Neural cell (in vitro differentiated cells): ENCODE measurements at regions not wholly inside any gene's neighbourhood (a gene's known extent, or its start where the extent isn't known, plus 50 kb on each side); places are given as distances from the start of the nearest gene placed in this dataset.

Experiments used
- H2AFZ ChIP-seq: fragments of 200-600, 300-800 bp; sonication (generic), shearing (Covaris generic); 2 replicates; pipeline ENCODE4 v1.6.0; 2014; ENCODE audit warnings: low read depth, mild to moderate bottlenecking, antibody characterized with exemption, low read length, moderate library complexity
- H3F3A ChIP-seq: fragments of 200-600 bp; shearing (Covaris generic); 2 replicates; pipeline ENCODE4 v1.6.1; 2016; ENCODE audit warnings: mild to moderate bottlenecking, moderate library complexity, mixed read lengths, antibody characterized with exemption, low read length; ENCODE audit not compliant: insufficient read depth, poor library complexity, severe bottlenecking
- H3K27ac ChIP-seq: fragments of 200-600, 300-800 bp; sonication (generic), shearing (Covaris generic); 2 replicates; pipeline ENCODE4 v1.5.1; 2014; ENCODE audit warnings: mild to moderate bottlenecking, low read length, moderate library complexity
- H3K27me3 ChIP-seq: fragments of 300-800, 200-600 bp; sonication (generic), shearing (Covaris generic); 2 replicates; pipeline ENCODE4 v1.6.0; 2014; ENCODE audit warnings: mild to moderate bottlenecking, low read depth, low read length, moderate library complexity; ENCODE audit not compliant: insufficient read depth
- H3K36me3 ChIP-seq: fragments of 300-800, 200-600 bp; sonication (generic), shearing (Covaris generic); 2 replicates; pipeline ENCODE4 v1.5.1; 2014; ENCODE audit warnings: mild to moderate bottlenecking, antibody characterized with exemption, low read length, moderate library complexity; ENCODE audit not compliant: insufficient read depth
- H3K4me2 ChIP-seq: fragments of 300-800, 200-600 bp; sonication (generic), shearing (Covaris generic); 2 replicates; pipeline ENCODE4 v1.6.0; 2014; ENCODE audit warnings: mild to moderate bottlenecking, low read length
- H3K4me3 ChIP-seq: fragments of 300-800, 200-600 bp; sonication (generic), shearing (Covaris generic); 2 replicates; pipeline ENCODE4 v1.5.1; 2014; ENCODE audit warnings: mild to moderate bottlenecking, low read length, moderate library complexity
- H3K79me2 ChIP-seq: fragments of 200-600 bp; shearing (Covaris generic); replicated peaks from 2 replicates; pipeline ENCODE4 v1.6.0; 2014; ENCODE audit warnings: mild to moderate bottlenecking, low read length, moderate library complexity; ENCODE audit not compliant: insufficient read depth
- H3K9ac ChIP-seq: fragments of 300-800, 200-600 bp; sonication (generic), shearing (Covaris generic); 2 replicates; pipeline ENCODE4 v1.6.1; 2016; ENCODE audit warnings: mild to moderate bottlenecking, low read length, mixed read lengths
- H3K9me2 ChIP-seq: fragments of 200-600 bp; shearing (Covaris generic); 2 replicates; pipeline ENCODE4 v1.6.1; 2016; ENCODE audit warnings: mild to moderate bottlenecking, low read length, mixed read lengths; ENCODE audit not compliant: insufficient read depth
- H3K9me3 ChIP-seq: fragments of 200-600, 300-800 bp; sonication (generic), shearing (Covaris generic); 2 replicates; pipeline ENCODE4 v1.6.1; 2016; ENCODE audit warnings: mild to moderate bottlenecking, mixed run types, low read length, moderate library complexity, mixed read lengths
- H4K20me1 ChIP-seq: fragments of 200-600 bp; shearing (Covaris generic); 2 replicates; pipeline ENCODE4 v1.6.1; 2016; ENCODE audit warnings: mild to moderate bottlenecking, mixed run types; ENCODE audit not compliant: insufficient read depth
- CTCF ChIP-seq: fragments of 450-650 bp; IDR thresholded peaks from 2 replicates; pipeline ENCODE4 v1.5.1; 2014; ENCODE audit warnings: antibody characterized with exemption, mild to moderate bottlenecking, moderate library complexity; ENCODE audit not compliant: poor library complexity, severe bottlenecking
- EP300 ChIP-seq: fragments of 450-650 bp; conservative IDR thresholded peaks from 2 replicates; pipeline ENCODE4 v1.6.1; 2014; ENCODE audit warnings: antibody characterized with exemption, mild to moderate bottlenecking, moderate library complexity; ENCODE audit not compliant: poor library complexity, severe bottlenecking
- EZH2 ChIP-seq: fragments of 200-600, 300-800 bp; shearing (Covaris generic), sonication (generic); IDR thresholded peaks from 2 replicates; pipeline ENCODE4 v1.6.1; 2014; ENCODE audit warnings: antibody characterized with exemption, low read length, borderline replicate concordance, mild to moderate bottlenecking; ENCODE audit not compliant: insufficient read depth, poor library complexity, severe bottlenecking
- MXI1 ChIP-seq: fragments of 450-650 bp; conservative IDR thresholded peaks from 2 replicates; pipeline ENCODE4 v1.6.1; 2014; ENCODE audit warnings: antibody characterized with exemption, mild to moderate bottlenecking; ENCODE audit not compliant: poor library complexity, severe bottlenecking
- POLR2AphosphoS5 ChIP-seq: IDR thresholded peaks from 2 replicates; pipeline ENCODE4 v1.6.1; 2012
- RAD21 ChIP-seq: fragments of 450-650 bp; conservative IDR thresholded peaks from 2 replicates; pipeline ENCODE4 v1.6.1; 2014; ENCODE audit warnings: antibody characterized with exemption, mild to moderate bottlenecking, moderate library complexity
- REST ChIP-seq: IDR thresholded peaks from 2 replicates; pipeline ENCODE4 v1.6.1; 2012; ENCODE audit warnings: borderline replicate concordance
- SMC3 ChIP-seq: fragments of 450-650 bp; conservative IDR thresholded peaks from 2 replicates; pipeline ENCODE4 v1.6.1; 2014; ENCODE audit warnings: antibody characterized with exemption, mild to moderate bottlenecking, moderate library complexity; ENCODE audit not compliant: poor library complexity
- TAF1 ChIP-seq: IDR thresholded peaks from 2 replicates; pipeline ENCODE4 v1.6.1; 2012; ENCODE audit warnings: low read depth

- Histone ChIP-seq H3K4me3 (no peak overlapping the region), H3K27ac (no peak overlapping the region), H3K79me2 (no peaks in the 10 kb centered on the region), H3F3A (no peaks in the 10 kb centered on the region), H3K9ac (no peak overlapping the region), H3K4me2 (no peak overlapping the region), H4K20me1 (no peaks in the 10 kb centered on the region), H3K36me3 (no peaks in the 10 kb centered on the region), H3K9me2 (no peaks in the 10 kb centered on the region), H3K27me3 (no peaks in the 10 kb centered on the region), H2AFZ (no peak overlapping the region), H3K9me3 (no peaks in the 10 kb centered on the region)
- no peak for TF ChIP-seq TAF1
- TF ChIP-seq CTCF: no peak
- no peak for TF ChIP-seq RAD21
- TF ChIP-seq POLR2AphosphoS5: peak; percentile 32
Observed at GRCh38 chr3:22349215-22349851, 598.3 kb upstream of the ZNF385D start.

- H3F3A ChIP-seq: no peaks in the 10 kb centered on the region
- no peaks in the 10 kb centered on the region for H3K36me3 ChIP-seq
- no peaks in the 10 kb centered on the region for H3K27me3 ChIP-seq
- H3K27ac ChIP-seq: no peak overlapping the region
- no peak for TF ChIP-seq REST
- TF ChIP-seq POLR2AphosphoS5: no peak
- TF ChIP-seq RAD21: no peak
- TF ChIP-seq MXI1: no peak
- no peak for TF ChIP-seq EZH2
- no peak for TF ChIP-seq EP300
- no peak for TF ChIP-seq TAF1
- TF ChIP-seq SMC3: no peak
- no peak for TF ChIP-seq CTCF
- no peaks in the 10 kb centered on the region for H3K79me2 ChIP-seq
- no peak overlapping the region for H3K4me3 ChIP-seq
- H3K4me2 ChIP-seq: no peak overlapping the region
- H3K9me3 ChIP-seq: no peaks in the 10 kb centered on the region
- H2AFZ ChIP-seq: no peak overlapping the region
- no peaks in the 10 kb centered on the region for H4K20me1 ChIP-seq
- no peak overlapping the region for H3K9ac ChIP-seq
- H3K9me2 ChIP-seq: no peaks in the 10 kb centered on the region
Observed at GRCh38 chr3:22351806-22352205, 600.8 kb upstream of the ZNF385D start.
